Peyer's patch (tissue), 4 donors: ENCODE measurements at regions not wholly inside any gene's neighbourhood (a gene's known extent, or its start where the extent isn't known, plus 50 kb on each side); places are given as distances from the start of the nearest gene placed in this dataset.

Experiments
- DNase-seq, 3 donors: peaks; one replicate each; pipeline ENCODE4 v3.0.0-alpha.2; 2017 to 2019
- H3K27ac ChIP-seq, 4 donors: fragments of 200-600 bp; sonication (generic); one replicate each; pipeline ENCODE4 v1.5.1; 2016 to 2019
- H3K27me3 ChIP-seq, 2 donors: fragments of 200-600 bp; sonication (generic); one replicate each; pipeline ENCODE4 v1.5.1; 2019
- H3K36me3 ChIP-seq, 3 donors: fragments of 200-600 bp; sonication (generic); one replicate each; pipeline ENCODE4 v1.5.1; 2016 to 2019
- H3K4me1 ChIP-seq, 4 donors: fragments of 200-600 bp; sonication (generic); one replicate each; pipeline ENCODE4 v1.5.1; 2016 to 2019
- H3K4me3 ChIP-seq, 4 donors: fragments of 200-600 bp; sonication (generic); 1 replicate in 3 of 4; 2 replicates in 1 of 4; pipeline ENCODE4 v1.5.1; 2016 to 2019; ENCODE audit warnings: mild to moderate bottlenecking in 1 of 4
- H3K9me3 ChIP-seq, 4 donors: fragments of 200-600 bp; sonication (generic); one replicate each; pipeline ENCODE4 v1.5.1; 2016 to 2019; ENCODE audit warnings: mild to moderate bottlenecking in 1 of 4
- CTCF ChIP-seq, 6 experiments: fragments of 450-650 bp in 4 of 6; fragments of 200-600 bp in 2 of 6; sonication (generic) in 1 of 6; IDR thresholded peaks; one replicate each; pipeline ENCODE4 v1.5.1; 2017 to 2019; ENCODE audit warnings: antibody characterized with exemption in 6 of 6, mild to moderate bottlenecking in 3 of 6, moderate library complexity in 1 of 6
- POLR2A ChIP-seq, 2 donors: fragments of 450-650 bp; IDR thresholded peaks; one replicate each; pipeline ENCODE4 v1.5.1; 2017; ENCODE audit warnings: antibody characterized with exemption in 2 of 2, mild to moderate bottlenecking in 2 of 2, moderate library complexity in 2 of 2

GRCh38 chr1:105137543-105138457, 1388.1 kb downstream of the AMY1C start:
- TF ChIP-seq POLR2A (IDR thresholded peaks at IDR 0.05) = no peak
- peak in 2 of 6 experiments; percentile 9 for TF ChIP-seq CTCF (IDR thresholded peaks at IDR 0.05)
- H3K36me3 ChIP-seq = no peaks in the 10 kb centered on the region
- H3K27ac ChIP-seq = no peak overlapping the region
- no peaks in the 10 kb centered on the region for H3K27me3 ChIP-seq
- no peaks in the 10 kb centered on the region for H3K9me3 ChIP-seq
- DNase-seq = peak in 1 of 3 donors; percentile 41
- H3K4me3 ChIP-seq = no peak overlapping the region
- no peaks in the 10 kb centered on the region for H3K4me1 ChIP-seq

DNA sequence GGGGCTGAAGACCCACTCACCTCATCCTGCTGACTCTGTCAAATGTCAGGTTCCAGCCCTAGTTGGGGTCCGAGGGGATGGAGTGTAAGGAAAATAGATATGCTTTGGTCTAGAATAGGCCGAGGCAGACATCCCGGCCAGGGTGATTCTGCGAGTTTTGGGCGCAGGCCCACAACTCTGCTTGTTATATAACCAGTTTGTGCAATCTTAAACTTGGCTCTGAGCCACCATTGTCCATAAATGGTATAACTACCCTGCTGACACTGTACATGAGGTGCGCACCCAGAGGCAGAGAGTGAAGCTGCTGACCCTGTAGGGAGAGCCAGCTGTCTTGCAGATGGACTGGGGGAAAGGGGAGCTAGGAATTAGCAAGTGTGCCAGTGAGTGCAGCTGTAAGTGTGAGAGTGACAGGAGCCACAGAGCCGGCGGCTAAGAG, 1388.8 kb downstream of the AMY1C start:
- DNase-seq = no peak
- Histone ChIP-seq H3K27me3 (no peaks in the 10 kb centered on the region), H3K9me3 (no peaks in the 10 kb centered on the region), H3K4me3 (no peak overlapping the region), H3K4me1 (no peaks in the 10 kb centered on the region), H3K27ac (no peak overlapping the region), H3K36me3 (no peaks in the 10 kb centered on the region)
- TF ChIP-seq CTCF (IDR thresholded peaks at IDR 0.05) = no peak
- TF ChIP-seq POLR2A (IDR thresholded peaks at IDR 0.05) = no peak

DNA sequence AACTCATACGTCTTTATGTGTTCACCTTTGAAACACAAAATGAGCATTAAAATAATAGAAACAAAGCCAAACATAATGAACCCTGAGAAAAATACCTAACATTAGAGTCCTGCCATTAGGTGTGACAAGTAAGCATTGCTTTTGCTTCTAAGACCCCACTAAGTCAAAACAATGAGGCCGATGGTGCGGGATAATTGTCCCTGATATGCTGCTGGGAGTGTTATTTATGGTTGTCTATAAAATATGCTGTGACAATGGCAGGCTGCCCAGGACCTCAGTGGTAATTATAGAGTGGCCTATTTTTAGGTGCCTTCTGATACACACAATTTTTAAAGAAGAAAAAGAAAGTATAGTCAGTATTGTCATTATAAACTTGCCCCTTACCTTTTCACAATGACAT, 1423.1 kb downstream of the AMY1C start:
- Histone ChIP-seq H3K27ac (no peak overlapping the region), H3K27me3 (no peaks in the 10 kb centered on the region), H3K4me3 (no peak overlapping the region), H3K4me1 (no peaks in the 10 kb centered on the region), H3K9me3 (no peaks in the 10 kb centered on the region), H3K36me3 (no peaks in the 10 kb centered on the region)
- TF ChIP-seq CTCF (IDR thresholded peaks at IDR 0.05) (no peak), POLR2A (IDR thresholded peaks at IDR 0.05) (no peak)
- no peak for DNase-seq

- TF ChIP-seq CTCF (IDR thresholded peaks at IDR 0.05) = no peak
- TF ChIP-seq POLR2A (IDR thresholded peaks at IDR 0.05) = no peak
Measured at GRCh38 chr1:105180789-105181188, 1431.1 kb downstream of the AMY1C start.

GRCh38 chr1:105204836-105205371, 1455.2 kb downstream of the AMY1C start:
- peaks cover 0 to 5% (median 0%) of the 10 kb centered on the region in 4 donors for H3K9me3 ChIP-seq
- no peaks in the 10 kb centered on the region for H3K4me1 ChIP-seq
- no peaks in the 10 kb centered on the region for H3K27me3 ChIP-seq
- no peak overlapping the region for H3K27ac ChIP-seq
- no peaks in the 10 kb centered on the region for H3K36me3 ChIP-seq
- TF ChIP-seq POLR2A (IDR thresholded peaks at IDR 0.05) = no peak
- DNase-seq = no peak
- H3K4me3 ChIP-seq = no peak overlapping the region

More at GRCh38 chr1:105180789-105181188, 1431.1 kb downstream of the AMY1C start:
- Histone ChIP-seq H3K36me3 (no peaks in the 10 kb centered on the region), H3K9me3 (no peaks in the 10 kb centered on the region), H3K4me3 (no peak overlapping the region), H3K27ac (no peak overlapping the region), H3K4me1 (no peaks in the 10 kb centered on the region), H3K27me3 (no peaks in the 10 kb centered on the region)
- no peak for DNase-seq

DNA sequence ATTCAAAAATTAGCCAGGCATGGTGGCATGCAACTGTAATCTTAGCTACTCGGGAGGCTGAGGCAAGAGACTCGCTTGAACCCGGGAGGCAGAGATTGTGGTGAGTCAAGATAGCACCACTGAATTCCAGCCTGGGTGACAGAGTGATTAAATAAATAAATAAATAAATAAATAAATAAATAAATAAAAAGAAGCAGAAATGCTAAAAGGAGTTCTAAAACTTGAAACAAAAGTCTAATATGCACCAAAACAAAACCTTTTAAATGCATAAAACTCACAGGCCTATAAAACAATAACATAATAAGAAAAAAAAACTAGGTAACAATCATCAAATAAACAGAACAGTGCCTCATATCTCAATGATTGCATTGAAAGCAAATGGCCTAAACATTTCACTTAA, 1458.9 kb downstream of the AMY1C start:
- H3K36me3 ChIP-seq = no peaks in the 10 kb centered on the region
- no peaks in the 10 kb centered on the region for H3K27me3 ChIP-seq
- no peaks in the 10 kb centered on the region for H3K4me1 ChIP-seq
- no peak overlapping the region for H3K4me3 ChIP-seq
- no peak for DNase-seq
- no peak overlapping the region for H3K27ac ChIP-seq
- peaks cover 0 to 5% (median 0%) of the 10 kb centered on the region in 4 donors for H3K9me3 ChIP-seq
- TF ChIP-seq POLR2A (IDR thresholded peaks at IDR 0.05) (no peak), CTCF (IDR thresholded peaks at IDR 0.05) (no peak)
